ENCODE measurements at regions not wholly inside any gene's neighbourhood (a gene's known extent, or its start where the extent isn't known, plus 50 kb on each side); places are given as distances from the start of the nearest gene placed in this dataset.
"Not testable (repeated sequence)": the region's sequence is repeated elsewhere in the genome, so short reads cannot be mapped to it uniquely, and the experiment has no call there.

- DNase-seq (ENCODE audit: low read depth) = no peak
Measured at GRCh38 chr3:162722337-162722736, 1225.7 kb downstream of the OTOL1 start.

DNA sequence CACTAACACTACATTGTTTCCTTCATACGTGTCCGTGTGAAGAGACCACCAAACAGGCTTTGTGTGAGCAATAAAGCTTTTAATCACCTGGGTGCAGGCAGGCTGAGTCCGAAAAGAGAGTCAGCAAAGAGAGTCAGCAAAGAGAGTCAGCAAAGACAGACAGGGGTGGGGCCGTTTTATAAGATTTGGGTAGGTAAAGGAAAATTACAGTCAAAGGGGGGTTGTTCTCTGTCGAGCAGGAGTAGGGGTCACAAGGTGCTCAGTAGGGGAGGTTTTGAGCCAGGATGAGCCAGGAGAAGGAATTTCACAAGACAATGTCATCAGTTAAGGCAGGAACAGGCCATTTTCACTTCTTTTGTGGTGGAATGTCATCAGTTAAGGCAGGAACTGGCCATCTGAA, 1226.2 kb downstream of the OTOL1 start:
- not testable (repeated sequence) for DNase-seq (ENCODE audit: low read depth)

DNA sequence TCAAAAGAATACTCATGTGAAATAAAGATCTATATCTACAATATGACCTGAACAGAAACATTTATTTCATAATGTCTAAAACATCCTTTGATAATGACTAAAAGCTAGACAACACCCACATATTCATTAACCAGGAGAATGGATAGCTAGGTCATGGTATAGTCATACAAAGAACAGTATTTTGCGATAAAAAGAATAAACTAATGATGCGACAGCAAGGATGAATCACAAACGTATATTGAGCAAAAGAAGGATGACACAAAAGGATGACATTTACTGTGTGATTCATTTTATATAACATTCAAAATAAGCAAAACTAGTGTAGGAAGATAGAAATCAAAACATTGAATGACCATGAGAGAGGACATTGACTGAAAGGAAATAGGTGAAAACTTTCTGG, 1233.1 kb downstream of the OTOL1 start:
- no peak for DNase-seq (ENCODE audit: low read depth)

DNA sequence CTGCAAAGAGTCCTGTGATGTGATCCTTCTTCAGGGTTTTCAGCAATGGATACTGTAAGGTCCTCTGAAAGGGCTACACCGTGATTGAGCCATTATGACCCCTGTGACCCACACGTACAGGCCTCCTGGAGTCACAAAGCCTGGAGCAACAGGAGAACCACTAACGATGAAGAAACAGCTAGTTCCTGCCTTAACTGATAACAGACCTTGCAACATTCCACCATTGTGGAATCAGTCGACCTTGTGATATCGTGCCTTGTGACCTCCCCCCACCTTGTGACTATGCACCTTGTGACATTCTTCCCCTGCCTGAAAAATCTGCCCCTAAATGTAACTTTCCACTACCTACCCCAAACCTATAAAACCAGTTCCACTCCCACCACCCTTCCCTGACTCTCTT, 1235.4 kb downstream of the OTOL1 start:
- not testable (repeated sequence) for DNase-seq (ENCODE audit: low read depth)

DNA sequence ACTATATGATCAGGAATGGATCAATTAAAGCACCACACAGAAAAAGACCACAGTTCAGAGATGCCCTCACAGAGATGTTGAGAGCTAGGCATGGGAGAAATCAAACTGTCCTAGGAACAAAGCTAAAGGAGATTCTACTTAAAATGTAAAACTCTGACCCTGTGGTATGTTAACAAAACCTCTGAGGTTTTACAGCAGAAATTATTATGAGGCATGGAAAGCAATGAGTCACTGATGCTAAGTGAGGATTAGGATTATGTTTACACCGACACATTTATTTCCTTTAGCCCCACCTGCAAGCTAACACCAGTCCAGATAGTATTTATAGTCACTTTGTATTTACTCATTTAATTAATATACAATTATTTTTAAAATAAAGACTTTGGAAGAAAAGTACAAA, 1242.2 kb downstream of the OTOL1 start:
- DNase-seq (ENCODE audit: low read depth) = no peak

DNA sequence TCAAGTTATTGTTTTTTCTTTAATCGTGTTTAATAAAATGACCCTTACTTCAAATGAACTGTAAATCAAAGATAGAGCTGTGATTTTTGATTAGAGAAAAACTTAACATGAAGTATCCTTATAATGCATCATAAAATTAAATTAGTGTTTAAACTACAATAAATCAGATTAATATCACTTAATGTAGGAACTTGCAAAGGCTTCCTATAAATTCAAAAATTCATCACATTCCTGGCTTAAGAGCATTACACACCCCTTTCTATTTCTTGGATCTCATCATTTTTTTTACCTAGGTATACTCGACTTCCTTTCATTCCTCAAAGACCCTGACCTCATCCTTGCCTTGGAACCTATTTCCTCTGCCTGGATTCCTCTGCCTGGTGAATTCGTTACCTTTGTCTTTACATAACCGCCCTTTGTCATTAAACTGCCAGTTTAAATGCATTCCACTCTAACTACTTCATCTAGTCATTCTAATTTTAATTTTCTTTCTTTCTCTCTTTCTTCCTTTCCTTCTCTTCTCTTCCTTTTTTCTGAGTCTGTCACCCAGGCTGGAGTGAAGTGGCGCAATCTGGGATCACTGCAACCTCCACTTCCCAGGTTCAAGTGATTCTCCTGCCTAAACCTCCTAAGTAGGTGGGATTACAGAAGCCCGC, 1244.5 kb downstream of the OTOL1 start:
- DNase-seq (ENCODE audit: low read depth) = no peak

- peak; percentile 4 for DNase-seq (ENCODE audit: low read depth)
Measured at GRCh38 chr3:162742159-162742717, 1245.6 kb downstream of the OTOL1 start.

DNA sequence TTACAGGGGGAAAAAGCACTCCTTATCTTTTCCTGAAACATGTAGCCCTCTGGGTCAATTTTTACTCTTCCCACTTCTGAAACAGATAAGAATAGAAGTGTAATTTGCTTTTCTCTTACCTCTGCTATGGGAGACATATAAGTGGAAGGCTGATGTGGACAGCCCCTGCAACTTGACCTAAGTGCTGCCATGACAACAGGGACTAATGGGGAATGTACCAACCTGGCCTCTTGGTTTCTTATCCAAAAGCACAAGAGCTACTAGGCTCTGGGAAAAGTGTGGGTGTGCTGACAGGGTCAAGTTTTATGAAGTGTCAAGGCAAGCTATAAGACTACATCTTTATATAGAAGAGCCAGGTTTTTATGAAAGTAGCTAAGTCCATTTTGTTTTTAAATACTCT, 1246.5 kb downstream of the OTOL1 start:
- no peak for DNase-seq (ENCODE audit: low read depth)

DNA sequence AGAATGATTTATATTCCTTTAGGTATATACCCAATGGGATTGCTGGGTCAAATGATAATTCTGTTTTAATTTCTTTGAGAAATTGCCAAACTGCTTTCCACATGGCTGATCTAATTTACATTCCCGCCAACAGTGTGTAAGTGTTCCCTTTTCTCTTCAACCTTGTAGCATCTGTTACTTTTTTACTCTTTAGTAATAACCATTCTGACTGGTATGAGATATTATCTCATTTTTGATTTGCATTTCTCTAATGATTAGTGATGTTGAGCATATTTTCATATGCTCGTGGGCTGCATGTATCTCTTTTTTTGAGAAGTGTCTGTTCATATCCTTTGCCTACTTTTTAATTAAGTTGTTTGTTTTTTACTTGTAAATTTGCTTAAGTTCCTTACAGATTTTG, 1264.2 kb downstream of the OTOL1 start:
- no peak for DNase-seq (ENCODE audit: low read depth)

DNA sequence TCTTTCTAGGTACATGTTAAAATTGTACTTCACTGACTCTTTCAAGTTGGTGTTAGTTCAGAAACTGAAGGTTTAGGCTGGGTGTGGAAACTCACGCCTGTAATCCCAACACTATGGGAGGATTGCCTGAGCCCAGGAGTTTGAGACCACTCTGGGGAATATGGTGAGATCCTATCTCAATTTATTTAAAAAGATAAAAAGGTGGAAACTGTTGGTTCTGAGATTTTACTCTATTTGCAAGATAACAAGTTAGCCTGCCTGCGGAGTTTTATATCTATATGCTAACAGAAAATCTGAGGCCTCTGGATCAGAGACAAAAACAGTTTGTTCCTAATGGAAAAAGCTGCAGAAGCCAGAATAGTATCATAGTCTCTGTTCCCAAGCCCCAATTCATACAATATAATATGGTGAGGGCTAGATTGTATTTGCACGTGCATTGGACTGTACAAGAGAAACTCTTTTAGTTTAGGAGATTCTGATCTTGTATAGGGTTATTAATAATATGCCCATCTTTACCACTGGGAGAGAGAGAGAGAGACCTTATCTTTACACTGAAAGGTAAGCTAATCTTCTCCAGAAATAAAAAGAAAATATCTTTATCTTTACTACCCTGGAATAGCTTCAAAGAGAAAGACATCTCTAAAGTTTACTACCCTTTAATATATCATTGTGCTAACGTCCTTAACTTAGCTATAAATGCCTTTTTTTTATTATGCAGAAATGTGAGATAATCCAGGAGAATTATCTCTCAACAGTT, 1267.6 kb downstream of the OTOL1 start:
- DNase-seq (ENCODE audit: low read depth) = no peak

DNA sequence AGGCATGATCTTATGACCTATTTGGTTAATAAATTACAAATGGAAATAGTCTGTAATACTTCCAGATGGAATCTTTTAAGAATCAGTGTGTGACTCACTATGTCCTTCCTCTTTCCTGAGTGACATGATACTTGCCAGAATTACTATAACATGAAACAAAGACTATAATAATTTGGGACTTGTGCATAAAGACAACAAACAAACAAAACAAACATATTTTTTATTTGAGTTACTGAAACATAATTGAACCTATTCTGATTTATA, 1268.1 kb downstream of the OTOL1 start:
- no peak for DNase-seq (ENCODE audit: low read depth)

DNA sequence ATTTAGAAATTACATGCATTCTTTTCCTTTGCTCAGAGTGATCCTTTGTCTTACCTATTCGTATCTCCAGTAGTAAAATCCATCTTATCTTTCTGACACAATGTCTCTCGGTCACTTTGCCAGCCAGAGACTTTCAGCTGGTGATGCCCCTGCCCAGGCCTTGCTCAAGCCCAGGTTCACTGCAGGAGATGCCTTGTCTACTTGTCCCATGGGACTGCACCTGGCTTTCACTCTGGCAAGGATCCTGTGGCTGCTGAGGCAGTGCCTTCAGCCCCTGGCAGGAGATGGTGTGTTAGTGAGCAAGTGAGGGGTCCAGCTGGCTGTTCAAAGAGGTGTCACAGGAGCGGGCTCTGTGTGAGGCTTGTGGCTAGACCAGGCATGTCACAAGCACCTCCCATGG, 1268.9 kb downstream of the OTOL1 start:
- DNase-seq (ENCODE audit: low read depth) = no peak

DNA sequence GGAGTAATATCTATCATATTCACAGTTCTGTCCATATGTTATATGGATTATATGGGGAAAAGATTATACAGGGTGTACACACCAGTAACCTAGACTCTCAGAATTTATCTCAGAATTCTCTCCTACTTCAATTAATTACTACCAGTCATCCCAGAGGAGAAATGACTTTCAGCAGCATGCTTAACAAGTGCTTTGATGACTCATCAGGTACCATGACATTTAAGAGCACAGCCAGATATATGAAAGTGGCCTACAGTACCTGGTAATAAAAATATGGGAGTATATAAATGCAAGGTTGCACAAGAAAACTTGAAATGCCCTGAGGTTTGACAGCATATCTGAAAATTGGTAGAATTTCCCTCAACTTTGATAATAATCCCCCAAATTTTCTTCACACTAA, 1273.0 kb downstream of the OTOL1 start:
- no peak for DNase-seq (ENCODE audit: low read depth)

DNA sequence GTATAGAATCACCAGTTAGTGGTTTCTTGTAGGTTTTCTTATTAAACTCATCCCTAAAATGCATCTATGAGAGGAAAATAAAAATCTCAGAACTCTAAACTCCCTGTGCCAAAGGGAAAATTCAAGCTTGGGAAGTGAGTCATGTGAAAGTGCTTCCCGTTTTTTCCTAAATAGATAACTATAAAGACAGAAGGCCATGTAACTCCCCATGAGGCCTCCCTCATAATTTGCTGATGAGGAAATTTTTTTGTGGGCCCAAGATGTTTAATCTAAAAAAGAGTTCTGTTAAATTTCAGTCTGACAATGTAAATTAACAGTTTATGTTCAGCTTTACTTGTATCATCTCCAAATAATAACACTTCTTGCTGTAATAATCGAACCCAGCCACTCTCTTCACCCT, 1273.9 kb downstream of the OTOL1 start:
- no peak for DNase-seq (ENCODE audit: low read depth)

DNA sequence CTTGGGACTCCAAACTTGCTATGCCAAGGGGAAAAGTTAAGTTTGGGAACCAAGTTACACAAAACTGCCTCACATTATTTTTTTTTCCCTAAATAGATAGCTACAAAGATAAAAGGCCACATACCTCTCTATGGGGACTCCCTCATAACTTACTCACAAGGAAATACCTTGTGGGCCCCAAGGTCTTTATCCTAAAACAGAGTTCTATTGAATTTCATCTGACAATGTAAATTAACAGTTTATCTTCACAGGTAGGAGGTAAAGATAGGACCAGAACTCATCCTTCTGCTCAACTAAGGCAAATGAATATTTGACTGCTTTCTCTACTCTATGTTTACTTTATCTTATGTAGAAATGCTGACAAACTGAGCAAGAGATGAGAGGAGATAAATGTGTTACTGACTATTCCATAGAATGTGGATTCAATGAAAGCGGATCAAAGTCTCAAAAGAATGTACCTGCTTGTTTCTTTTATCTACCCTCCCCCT, 1278.0 kb downstream of the OTOL1 start:
- no peak for DNase-seq (ENCODE audit: low read depth)

GRCh38 chr3:162776148-162776547, 1279.5 kb downstream of the OTOL1 start:
- DNase-seq (ENCODE audit: low read depth) = no peak

- no peak for DNase-seq (ENCODE audit: low read depth)
Measured at GRCh38 chr3:162777118-162777517, 1280.5 kb downstream of the OTOL1 start.

GRCh38 chr3:162780313-162780712, 1283.7 kb downstream of the OTOL1 start:
- DNase-seq (ENCODE audit: low read depth) = no peak

DNA sequence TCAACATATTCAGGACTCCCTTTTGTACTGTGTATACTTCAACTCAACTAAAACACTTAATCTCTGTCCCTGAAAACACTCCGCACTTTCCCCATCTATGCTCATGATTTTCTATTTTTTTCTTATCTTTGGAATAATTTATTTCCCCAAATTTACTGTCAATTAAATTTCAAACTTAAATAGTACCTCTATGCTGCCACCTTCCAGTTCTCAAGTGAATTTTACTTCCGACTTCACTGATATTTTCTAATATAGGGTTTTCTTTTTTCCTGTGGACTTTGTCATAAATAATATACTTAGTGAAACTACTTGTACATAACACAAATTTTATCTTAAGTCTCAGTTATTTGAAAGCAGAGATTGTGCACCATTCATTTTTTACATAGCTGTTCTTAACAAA, 1303.3 kb downstream of the OTOL1 start:
- DNase-seq (ENCODE audit: low read depth) = no peak

DNA sequence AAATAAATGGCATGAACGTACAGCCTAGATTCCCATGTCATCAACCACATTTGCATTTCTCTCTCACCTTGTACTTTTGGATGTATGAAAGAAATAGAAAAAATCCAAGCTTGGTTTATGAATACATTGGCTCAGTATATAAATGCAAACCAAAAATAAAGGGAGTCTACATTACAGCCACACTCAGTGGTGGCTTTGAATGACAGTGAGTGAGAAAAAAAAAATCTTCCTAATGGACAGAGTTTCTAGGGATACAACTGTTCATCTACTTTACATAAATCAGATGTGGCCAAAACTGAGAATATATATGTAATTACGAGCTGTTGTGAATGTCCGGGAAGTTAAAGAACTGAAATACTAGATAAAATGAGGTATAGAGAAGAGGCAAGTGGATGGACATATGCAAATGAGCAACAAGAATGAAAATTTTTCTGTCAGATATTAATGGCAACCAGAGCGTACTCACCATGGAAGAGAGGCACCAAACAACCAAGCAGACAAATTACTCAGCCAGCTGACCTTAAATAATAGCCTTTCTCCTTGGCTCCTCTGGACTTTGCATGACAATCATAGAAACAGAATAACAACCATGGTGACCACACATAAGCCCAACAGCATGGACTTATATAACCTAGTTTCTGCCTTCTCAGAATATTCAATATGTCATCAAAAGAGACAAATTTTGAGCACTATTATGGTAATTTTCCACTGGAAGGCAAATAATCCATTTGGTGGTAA, 1305.8 kb downstream of the OTOL1 start:
- DNase-seq (ENCODE audit: low read depth) = no peak

- DNase-seq (ENCODE audit: low read depth) = no peak
Measured at GRCh38 chr3:162810776-162811175, 1314.2 kb downstream of the OTOL1 start.

- DNase-seq (ENCODE audit: low read depth) = no peak
Measured at GRCh38 chr3:162842549-162843216, 1346.1 kb downstream of the OTOL1 start.

All from fibroblast of gingiva (primary cell).